Thyroid gland (tissue), 4 donors: ENCODE measurements at regions not wholly inside any gene's neighbourhood (a gene's known extent, or its start where the extent isn't known, plus 50 kb on each side); places are given as distances from the start of the nearest gene placed in this dataset.
"Not testable (repeated sequence)": the region's sequence is repeated elsewhere in the genome, so short reads cannot be mapped to it uniquely, and the experiment has no call there.

ENCODE experiments used
- DNase-seq, 2 donors: peaks; one replicate each; pipeline ENCODE4 v3.0.0-alpha.2; 2019
- H3K27ac ChIP-seq, 3 donors: fragments of 200-600 bp; sonication (generic); 1 replicate in 2 of 3; 2 replicates in 1 of 3; pipeline ENCODE4 v1.5.1; 2016 to 2019; ENCODE audit warnings: mild to moderate bottlenecking in 1 of 3, moderate library complexity in 1 of 3
- H3K27me3 ChIP-seq: fragments of 200-600 bp; sonication (generic); one replicate; pipeline ENCODE4 v1.5.1; 2019
- H3K36me3 ChIP-seq, 2 donors: fragments of 200-600 bp; sonication (generic); one replicate each; pipeline ENCODE4 v1.5.1; 2016 to 2019
- H3K4me1 ChIP-seq, 2 donors: fragments of 200-600 bp; sonication (generic); one replicate each; pipeline ENCODE4 v1.5.1; 2017 to 2019
- H3K4me3 ChIP-seq, 3 donors: fragments of 200-600 bp; sonication (generic); replicated peaks in 1 of 3; 1 replicate in 2 of 3; 2 replicates in 1 of 3; pipeline ENCODE4 v1.5.1; 2016; ENCODE audit warnings: mild to moderate bottlenecking in 1 of 3
- H3K9me3 ChIP-seq: fragments of 200-600 bp; sonication (generic); one replicate; pipeline ENCODE4 v1.5.1; 2017
- POLR2A ChIP-seq, 2 donors: fragments of 450-650 bp; IDR thresholded peaks; one replicate each; pipeline ENCODE4 v1.6.1; 2017; ENCODE audit warnings: antibody characterized with exemption in 2 of 2, mild to moderate bottlenecking in 2 of 2, moderate library complexity in 1 of 2
- WGBS, 2 donors: methylation state at CpG; one replicate each; pipeline ENCODE4 v1.1.5; 2017; 5-methylcytosine and 5-hydroxymethylcytosine counted together
- intact Hi-C: fragments of 100-400 bp; cut with DNase I; formaldehyde crosslinking; loops from one replicate; pipeline ENCODE4 v1.15.1; 2023
- TF ChIP-seq, protein P1 (sequence below), 6 experiments: fragments of 200-600 bp in 3 of 6; fragments of 450-650 bp in 3 of 6; sonication (generic) in 3 of 6; IDR thresholded peaks; one replicate each; pipeline ENCODE4 v1.5.1; 2016 to 2019; ENCODE audit warnings: antibody characterized with exemption in 6 of 6, mild to moderate bottlenecking in 2 of 6, inconsistent platforms in 1 of 6, moderate library complexity in 1 of 6

DNA sequence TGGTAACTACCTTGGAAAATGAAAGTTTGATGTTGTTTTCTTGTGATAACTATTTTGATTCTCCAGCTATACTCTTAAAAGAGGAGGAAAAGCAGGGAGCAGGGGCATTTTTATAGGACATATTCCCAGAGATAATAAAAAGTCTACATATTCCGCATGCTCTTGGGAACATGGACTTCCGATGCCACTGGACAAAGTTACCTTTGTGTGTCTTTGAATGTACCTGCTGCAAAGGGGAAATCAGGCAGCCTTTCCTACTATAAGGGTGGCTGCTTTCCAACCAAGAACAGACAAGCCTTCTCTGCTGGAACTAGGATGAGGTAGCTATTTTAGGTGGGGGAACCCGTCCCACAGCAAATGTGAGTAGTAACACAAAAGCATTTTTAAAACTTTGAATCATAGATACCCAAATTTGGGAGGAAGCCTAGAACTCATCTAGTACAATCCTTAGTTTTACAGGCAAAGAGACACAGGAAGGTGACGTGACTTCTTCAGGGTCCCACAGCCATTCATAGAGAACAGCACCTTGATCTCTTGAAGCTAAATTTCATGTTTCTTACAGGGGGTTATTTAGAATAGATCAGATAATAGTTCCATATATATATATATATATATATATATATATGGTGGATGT, 179.9 kb downstream of the FASLG start:
- no peaks in the 10 kb centered on the region for H3K27me3 ChIP-seq
- TF ChIP-seq, protein P1, sequence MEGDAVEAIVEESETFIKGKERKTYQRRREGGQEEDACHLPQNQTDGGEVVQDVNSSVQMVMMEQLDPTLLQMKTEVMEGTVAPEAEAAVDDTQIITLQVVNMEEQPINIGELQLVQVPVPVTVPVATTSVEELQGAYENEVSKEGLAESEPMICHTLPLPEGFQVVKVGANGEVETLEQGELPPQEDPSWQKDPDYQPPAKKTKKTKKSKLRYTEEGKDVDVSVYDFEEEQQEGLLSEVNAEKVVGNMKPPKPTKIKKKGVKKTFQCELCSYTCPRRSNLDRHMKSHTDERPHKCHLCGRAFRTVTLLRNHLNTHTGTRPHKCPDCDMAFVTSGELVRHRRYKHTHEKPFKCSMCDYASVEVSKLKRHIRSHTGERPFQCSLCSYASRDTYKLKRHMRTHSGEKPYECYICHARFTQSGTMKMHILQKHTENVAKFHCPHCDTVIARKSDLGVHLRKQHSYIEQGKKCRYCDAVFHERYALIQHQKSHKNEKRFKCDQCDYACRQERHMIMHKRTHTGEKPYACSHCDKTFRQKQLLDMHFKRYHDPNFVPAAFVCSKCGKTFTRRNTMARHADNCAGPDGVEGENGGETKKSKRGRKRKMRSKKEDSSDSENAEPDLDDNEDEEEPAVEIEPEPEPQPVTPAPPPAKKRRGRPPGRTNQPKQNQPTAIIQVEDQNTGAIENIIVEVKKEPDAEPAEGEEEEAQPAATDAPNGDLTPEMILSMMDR (IDR thresholded peaks at IDR 0.05): no peak
- no peak for TF ChIP-seq POLR2A (IDR thresholded peaks at IDR 0.05)
- 87 to 96% methylated on average over 4 of the region's 4 CpGs for WGBS, 2 donors
- no peak overlapping the region for H3K27ac ChIP-seq
- H3K9me3 ChIP-seq: no peaks in the 10 kb centered on the region
- H3K4me3 ChIP-seq: no peak overlapping the region
- H3K4me1 ChIP-seq: no peaks in the 10 kb centered on the region
- no peaks in the 10 kb centered on the region for H3K36me3 ChIP-seq
- intact Hi-C loops: no loop called here
- DNase-seq: no peak

DNA sequence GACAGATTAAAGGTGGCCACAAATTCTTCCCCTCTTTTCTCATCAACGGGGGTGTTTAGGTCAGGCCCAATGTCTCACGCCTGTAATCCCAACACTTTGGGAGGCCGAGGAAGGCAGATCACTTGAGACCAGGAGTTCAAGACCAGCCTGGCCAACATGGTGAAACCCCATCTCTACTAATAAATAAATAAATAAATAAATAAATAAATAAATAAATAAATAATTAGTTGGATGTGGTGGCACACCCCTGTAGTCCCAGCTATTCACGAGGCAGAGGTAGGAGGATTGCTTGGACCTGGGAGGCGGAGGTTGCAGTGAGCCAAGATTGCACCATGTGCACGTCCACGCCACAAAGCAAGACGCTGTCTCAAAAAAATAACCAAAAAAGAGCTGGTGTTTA, 180.7 kb downstream of the FASLG start:
- H3K4me3 ChIP-seq, H3K9me3 ChIP-seq, H3K4me1 ChIP-seq, H3K27me3 ChIP-seq, DNase-seq, H3K36me3 ChIP-seq, intact Hi-C loops, H3K27ac ChIP-seq: not testable (repeated sequence)
- 94 to 95% methylated on average over 8 of the region's 8 CpGs for WGBS, 2 donors

DNA sequence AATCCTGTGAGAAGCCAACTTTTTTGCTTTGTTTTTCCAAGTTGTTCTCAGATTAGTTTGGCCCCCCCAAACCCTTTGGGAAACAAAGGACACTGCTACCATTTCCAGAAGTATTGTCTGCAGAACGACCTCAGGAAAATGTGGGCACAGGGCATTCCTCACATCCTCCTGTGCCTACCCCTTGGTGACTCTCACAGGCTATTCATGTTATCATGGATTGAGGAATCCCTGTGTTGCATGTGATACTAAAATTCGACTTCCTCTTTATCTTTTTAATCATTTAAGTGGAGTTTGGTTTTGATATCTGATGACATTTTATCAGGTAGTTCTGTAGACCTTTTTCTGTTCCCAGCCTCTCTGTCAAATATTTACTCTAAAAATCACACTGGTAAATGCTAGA, 184.5 kb downstream of the FASLG start:
- no peak for TF ChIP-seq POLR2A (IDR thresholded peaks at IDR 0.05)
- Histone ChIP-seq H3K9me3 (no peaks in the 10 kb centered on the region), H3K36me3 (no peaks in the 10 kb centered on the region), H3K4me3 (no peak overlapping the region), H3K27me3 (no peaks in the 10 kb centered on the region), H3K4me1 (no peaks in the 10 kb centered on the region), H3K27ac (no peak overlapping the region)
- intact Hi-C loops: no loop called here
- WGBS, 2 donors: 28 to 35% methylated on average over 2 of the region's 2 CpGs
- DNase-seq: no peak

DNA sequence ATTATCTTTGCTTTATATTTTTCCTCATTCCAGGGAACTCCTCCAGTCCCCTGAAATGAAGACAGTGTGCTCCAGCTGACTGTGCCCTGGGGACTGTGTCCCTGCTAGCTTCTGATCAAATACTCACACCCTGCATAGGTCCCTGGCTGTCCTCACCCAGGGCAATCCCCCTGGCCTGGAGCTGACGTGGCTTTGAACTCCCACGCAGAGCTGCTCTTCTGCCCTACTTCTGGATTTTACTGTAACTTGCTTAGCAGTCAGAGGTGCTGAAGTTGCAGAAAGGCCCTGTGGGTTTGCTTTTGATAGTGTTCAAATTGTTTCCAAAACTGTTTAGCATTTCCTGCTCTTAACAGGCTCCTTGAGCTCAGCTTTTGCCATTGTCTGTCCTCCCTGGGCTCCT, 186.5 kb downstream of the FASLG start:
- no peak overlapping the region for H3K4me3 ChIP-seq
- H3K27me3 ChIP-seq: no peaks in the 10 kb centered on the region
- no peak for DNase-seq
- TF ChIP-seq, protein P1 (IDR thresholded peaks at IDR 0.05): no peak
- H3K36me3 ChIP-seq: no peaks in the 10 kb centered on the region
- 43 to 68% methylated on average over 2 of the region's 2 CpGs for WGBS, 2 donors
- H3K4me1 ChIP-seq: no peaks in the 10 kb centered on the region
- intact Hi-C loops: no loop called here
- H3K9me3 ChIP-seq: no peaks in the 10 kb centered on the region
- H3K27ac ChIP-seq: no peak overlapping the region

DNA sequence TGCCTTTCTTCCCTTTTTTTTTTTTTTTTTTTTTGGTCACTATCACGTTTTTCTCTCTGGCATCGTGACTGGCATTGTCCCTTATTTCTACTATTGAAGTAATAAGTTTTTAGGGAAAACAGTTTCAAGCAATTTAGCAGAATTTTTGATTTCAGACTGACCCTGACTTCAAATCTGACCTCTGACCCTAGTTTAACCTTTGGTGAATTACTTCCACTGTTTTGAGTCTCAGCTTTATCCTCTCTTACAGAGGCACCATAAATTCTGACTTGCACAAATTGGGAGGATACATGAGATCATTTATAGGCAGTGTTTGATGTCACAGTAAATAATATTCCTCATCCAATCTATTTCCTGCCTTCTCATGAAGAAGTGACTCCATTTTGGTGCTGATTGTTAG, 187.0 kb downstream of the FASLG start:
- intact Hi-C loops: no loop called here
- Histone ChIP-seq H3K4me3 (no peak overlapping the region), H3K4me1 (no peaks in the 10 kb centered on the region), H3K9me3 (no peaks in the 10 kb centered on the region), H3K27ac (no peak overlapping the region), H3K36me3 (no peaks in the 10 kb centered on the region), H3K27me3 (no peaks in the 10 kb centered on the region)
- no peak for DNase-seq
- 79 to 86% methylated on average over 2 of the region's 2 CpGs for WGBS, 2 donors
- TF ChIP-seq, protein P1 (IDR thresholded peaks at IDR 0.05): no peak
- TF ChIP-seq POLR2A (IDR thresholded peaks at IDR 0.05): no peak

DNA sequence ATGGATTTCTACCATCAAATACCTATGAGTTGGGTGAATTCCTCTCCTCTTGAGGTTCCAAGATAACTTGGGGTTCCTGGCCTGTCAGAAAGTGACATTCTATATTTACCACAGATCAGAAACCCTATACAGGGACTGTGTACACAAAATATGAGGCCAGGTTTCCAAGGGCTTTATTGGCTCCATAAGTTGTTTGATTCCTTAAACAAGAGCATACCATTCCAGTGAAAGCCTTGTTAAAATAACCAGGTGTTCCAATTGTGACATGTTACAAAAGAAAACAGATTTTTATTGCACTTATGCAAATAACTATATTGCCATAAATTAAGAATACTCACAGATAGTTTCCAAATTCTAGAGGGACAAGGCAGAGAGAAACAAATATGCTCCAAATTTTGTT, 188.9 kb downstream of the FASLG start:
- H3K27ac ChIP-seq, DNase-seq, intact Hi-C loops, H3K36me3 ChIP-seq, H3K27me3 ChIP-seq, H3K4me1 ChIP-seq, H3K4me3 ChIP-seq, H3K9me3 ChIP-seq: not testable (repeated sequence)

DNA sequence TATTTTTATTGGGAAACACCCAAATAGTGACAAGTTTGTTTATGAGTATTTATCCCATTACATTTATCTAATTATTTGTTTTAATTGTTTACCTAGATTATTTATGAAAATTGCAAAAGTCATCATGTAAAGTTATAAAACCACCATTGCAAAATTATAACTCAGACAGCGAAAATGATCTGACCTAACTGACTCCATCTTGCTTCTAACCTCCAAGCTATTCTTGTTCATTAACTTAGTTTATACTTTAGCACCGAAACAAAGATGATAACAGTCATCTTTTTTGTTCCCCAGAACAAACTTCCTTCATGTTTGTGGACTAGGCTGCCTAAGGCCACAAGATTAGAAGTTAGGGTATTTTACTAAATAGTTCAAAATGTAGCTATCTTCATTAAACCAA, 190.8 kb downstream of the FASLG start:
- Histone ChIP-seq H3K36me3 (no peaks in the 10 kb centered on the region), H3K27ac (no peak overlapping the region), H3K4me1 (no peaks in the 10 kb centered on the region), H3K27me3 (no peaks in the 10 kb centered on the region), H3K4me3 (no peak overlapping the region), H3K9me3 (no peaks in the 10 kb centered on the region)
- WGBS, 2 donors: 95% methylated on average over 2 of the region's 2 CpGs
- intact Hi-C loops: no loop called here
- TF ChIP-seq, protein P1 (IDR thresholded peaks at IDR 0.05): no peak
- DNase-seq: no peak
